Mesenchymal stem cell (in vitro differentiated cells and primary cell): ENCODE measurements at regions not wholly inside any gene's neighbourhood (a gene's known extent, or its start where the extent isn't known, plus 50 kb on each side); places are given as distances from the start of the nearest gene placed in this dataset.
A peak's percentile ranks its signal among the peaks of the same experiment; 100 is the strongest.

ENCODE experiments used
- DNase-seq: peaks from one replicate; pipeline ENCODE4 v3.0.0-alpha.2; 2013
- H2AFZ ChIP-seq: one replicate; pipeline ENCODE4 v1.6.1; 2013; ENCODE audit warnings: low read depth, mild to moderate bottlenecking, control low read depth, inconsistent platforms, low read length, moderate library complexity
- H2AK5ac ChIP-seq: 2 replicates; pipeline ENCODE4 v1.6.1; 2013; ENCODE audit warnings: low read length, moderate library complexity, mild to moderate bottlenecking, inconsistent platforms; ENCODE audit not compliant: severe bottlenecking
- H2BK120ac ChIP-seq: one replicate; pipeline ENCODE4 v1.6.1; 2013; ENCODE audit warnings: low read depth, mild to moderate bottlenecking, inconsistent platforms, low read length, moderate library complexity
- H2BK12ac ChIP-seq, 2 experiments: one replicate each; pipeline ENCODE4 v1.6.1; 2013; ENCODE audit warnings: inconsistent platforms in 2 of 2, low read length in 2 of 2, mild to moderate bottlenecking in 2 of 2, moderate library complexity in 2 of 2, control low read depth in 1 of 2
- H2BK15ac ChIP-seq: one replicate; pipeline ENCODE4 v1.6.1; 2013; ENCODE audit warnings: mild to moderate bottlenecking, low read depth, inconsistent platforms; ENCODE audit not compliant: poor library complexity, severe bottlenecking
- H2BK5ac ChIP-seq: 2 replicates; pipeline ENCODE4 v1.6.1; 2013; ENCODE audit warnings: low read depth, mild to moderate bottlenecking, low read length, control low read depth, inconsistent platforms; ENCODE audit not compliant: poor library complexity, severe bottlenecking
- H3K14ac ChIP-seq, 2 experiments: one replicate each; pipeline ENCODE4 v1.6.1; 2013; ENCODE audit warnings: inconsistent platforms in 2 of 2, low read length in 2 of 2, control low read depth in 1 of 2, mild to moderate bottlenecking in 1 of 2, moderate library complexity in 1 of 2
- H3K18ac ChIP-seq, 2 experiments: one replicate each; pipeline ENCODE4 v1.6.1; 2013; ENCODE audit warnings: inconsistent platforms in 2 of 2, low read length in 2 of 2, control low read depth in 1 of 2, low read depth in 1 of 2, mild to moderate bottlenecking in 1 of 2
- H3K23ac ChIP-seq, 2 experiments: one replicate each; pipeline ENCODE4 v1.6.1; 2013; ENCODE audit warnings: inconsistent platforms in 2 of 2, low read length in 2 of 2, mild to moderate bottlenecking in 2 of 2, moderate library complexity in 2 of 2, control low read depth in 1 of 2
- H3K27ac ChIP-seq: 2 replicates; pipeline ENCODE4 v1.5.1; 2013; ENCODE audit warnings: mild to moderate bottlenecking, moderate library complexity, low read length, control low read depth, inconsistent platforms; ENCODE audit not compliant: poor library complexity, severe bottlenecking
- H3K27me3 ChIP-seq, 2 experiments: 2 replicates each; pipeline versions ENCODE4 v1.6.1 to v1.7.0; 2013; ENCODE audit warnings: low read length in 2 of 2, mild to moderate bottlenecking in 2 of 2, moderate library complexity in 2 of 2, control low read depth in 1 of 2, inconsistent platforms in 1 of 2; ENCODE audit not compliant: control insufficient read depth in 1 of 2, insufficient read depth in 1 of 2
- H3K36me3 ChIP-seq, 2 experiments: 2 replicates each; pipeline versions ENCODE4 v1.6.1 to v1.7.0; 2013; ENCODE audit warnings: low read length in 2 of 2, control low read depth in 1 of 2, inconsistent platforms in 1 of 2, low read depth in 1 of 2, mild to moderate bottlenecking in 1 of 2; ENCODE audit not compliant: insufficient read depth in 2 of 2, control insufficient read depth in 1 of 2
- H3K4ac ChIP-seq, 2 experiments: one replicate each; pipeline ENCODE4 v1.6.1; 2013; ENCODE audit warnings: inconsistent platforms in 2 of 2, low read length in 2 of 2, mild to moderate bottlenecking in 2 of 2, moderate library complexity in 2 of 2, control low read depth in 1 of 2, low read depth in 1 of 2
- H3K4me1 ChIP-seq: 2 replicates; pipeline ENCODE4 v1.6.1; 2013; ENCODE audit warnings: low read depth, low read length, control low read depth; ENCODE audit not compliant: control insufficient read depth, insufficient read depth
- H3K4me2 ChIP-seq: 2 replicates; pipeline ENCODE4 v1.6.1; 2013; ENCODE audit warnings: low read length, mild to moderate bottlenecking, inconsistent platforms; ENCODE audit not compliant: poor library complexity, severe bottlenecking
- H3K4me3 ChIP-seq, 2 experiments: 2 replicates each; pipeline versions ENCODE4 v1.5.1 to v1.7.0; 2013; ENCODE audit warnings: low read length in 2 of 2, mild to moderate bottlenecking in 2 of 2, control low read depth in 1 of 2, low read depth in 1 of 2; ENCODE audit not compliant: insufficient read depth in 1 of 2
- H3K79me1 ChIP-seq: replicated peaks from 2 replicates; pipeline ENCODE4 v1.6.1; 2013; ENCODE audit warnings: mild to moderate bottlenecking, control low read depth, low read length, inconsistent platforms; ENCODE audit not compliant: poor library complexity, severe bottlenecking
- H3K9ac ChIP-seq: 2 replicates; pipeline ENCODE4 v1.7.0; 2013; ENCODE audit warnings: mild to moderate bottlenecking, low read length, moderate library complexity
- H3K9me3 ChIP-seq: 2 replicates; pipeline ENCODE4 v1.7.0; 2013; ENCODE audit warnings: mild to moderate bottlenecking, low read length; ENCODE audit not compliant: control insufficient read depth
- H4K8ac ChIP-seq: one replicate; pipeline ENCODE4 v1.6.1; 2013; ENCODE audit warnings: inconsistent platforms, mild to moderate bottlenecking, low read length, moderate library complexity
- H4K91ac ChIP-seq: one replicate; pipeline ENCODE4 v1.6.1; 2013; ENCODE audit warnings: mild to moderate bottlenecking, low read length, inconsistent platforms
- WGBS: methylation state at CpG from one replicate; pipeline ENCODE4 v1.1.7; 2013; ENCODE audit warnings: mixed read lengths; 5-methylcytosine and 5-hydroxymethylcytosine counted together

DNA sequence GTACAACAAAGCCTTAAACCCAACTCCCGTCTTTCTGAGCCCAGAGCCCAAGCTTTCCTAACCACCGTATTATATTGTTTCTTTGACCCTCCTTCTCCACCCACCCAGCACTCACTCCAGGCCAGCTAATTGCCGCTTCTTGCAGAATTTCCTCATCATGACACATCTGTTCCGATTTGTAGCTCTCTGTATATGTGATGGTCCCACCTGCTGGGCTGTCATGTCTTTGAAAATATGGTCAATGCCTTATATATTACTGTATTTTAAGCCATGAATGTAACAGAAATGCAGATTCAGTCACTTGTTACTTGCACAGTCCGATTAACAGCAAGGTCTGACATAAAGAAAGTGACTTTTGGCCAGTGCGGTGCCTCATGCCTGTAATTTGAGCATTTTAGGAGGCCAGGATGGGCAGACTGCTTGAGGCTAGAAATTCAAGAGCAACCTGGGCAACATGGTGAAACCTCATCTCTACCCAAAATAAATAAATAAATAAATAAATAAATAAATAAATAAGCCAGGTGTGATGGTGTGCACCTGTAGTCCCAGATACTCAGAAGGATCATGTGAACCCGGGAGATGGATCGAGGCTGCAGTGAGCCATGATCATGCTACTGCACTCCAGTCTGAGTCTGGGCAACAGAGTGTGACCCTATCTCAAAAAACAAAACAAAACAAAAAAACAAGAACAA is 359.8 kb downstream of the ATP23 start:
- H3K14ac ChIP-seq = no peak overlapping the region
- no peak overlapping the region for H2BK120ac ChIP-seq
- H3K18ac ChIP-seq = no peak overlapping the region
- no peaks in the 10 kb centered on the region for H3K36me3 ChIP-seq
- no peak overlapping the region for H2AK5ac ChIP-seq
- no peak overlapping the region for H2BK15ac ChIP-seq
- H3K4ac ChIP-seq = no peak overlapping the region
- no peak overlapping the region for H3K4me2 ChIP-seq
- H3K27me3 ChIP-seq = no peaks in the 10 kb centered on the region
- 96% methylated on average over 7 of the region's 8 CpGs for WGBS
- H3K9ac ChIP-seq = no peak overlapping the region
- no peaks in the 10 kb centered on the region for H3K79me1 ChIP-seq
- no peak overlapping the region for H2BK12ac ChIP-seq
- H3K27ac ChIP-seq = no peak overlapping the region
- H2BK5ac ChIP-seq = no peak overlapping the region
- H4K8ac ChIP-seq = no peak overlapping the region
- no peak overlapping the region for H2AFZ ChIP-seq
- DNase-seq = no peak
- no peak overlapping the region for H3K4me3 ChIP-seq
- no peaks in the 10 kb centered on the region for H3K9me3 ChIP-seq
- no peak overlapping the region for H3K23ac ChIP-seq
- H4K91ac ChIP-seq = no peak overlapping the region
- no peaks in the 10 kb centered on the region for H3K4me1 ChIP-seq

DNA sequence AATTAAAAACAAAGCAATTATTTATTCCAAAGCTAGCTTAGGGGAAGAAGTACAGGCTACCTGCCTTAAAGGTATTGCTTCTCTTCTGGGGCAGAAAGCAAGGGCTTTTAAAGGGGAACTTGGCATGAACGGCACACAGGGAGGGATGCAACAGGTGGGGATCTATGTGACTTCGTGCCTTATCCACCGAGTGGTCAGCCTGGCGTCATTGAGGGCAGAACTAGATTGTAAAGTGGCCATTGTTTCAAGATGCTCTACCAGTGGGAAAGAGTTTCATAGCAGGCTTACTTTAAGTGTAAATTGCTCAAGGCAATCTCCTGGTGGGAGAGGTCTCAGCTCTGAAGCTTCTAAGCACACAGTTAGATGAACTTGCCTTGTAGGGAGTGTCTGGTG is 360.4 kb downstream of the ATP23 start:
- no peaks in the 10 kb centered on the region for H3K36me3 ChIP-seq
- H3K27ac ChIP-seq = no peak overlapping the region
- 93% methylated on average over 4 of the region's 4 CpGs for WGBS
- H3K4me3 ChIP-seq = no peak overlapping the region
- no peak overlapping the region for H4K91ac ChIP-seq
- H3K9ac ChIP-seq = no peak overlapping the region
- H3K23ac ChIP-seq = no peak overlapping the region
- H2AFZ ChIP-seq = no peak overlapping the region
- peak overlapping the region in 1 of 2 experiments; percentile 15 for H2BK12ac ChIP-seq
- no peak overlapping the region for H2BK15ac ChIP-seq
- H3K4me2 ChIP-seq = no peak overlapping the region
- H2AK5ac ChIP-seq = no peak overlapping the region
- no peak overlapping the region for H2BK120ac ChIP-seq
- no peak overlapping the region for H3K14ac ChIP-seq
- no peak for DNase-seq
- no peaks in the 10 kb centered on the region for H3K27me3 ChIP-seq
- no peaks in the 10 kb centered on the region for H3K79me1 ChIP-seq
- no peak overlapping the region for H2BK5ac ChIP-seq
- H3K4ac ChIP-seq = no peak overlapping the region
- H4K8ac ChIP-seq = no peak overlapping the region
- H3K4me1 ChIP-seq = no peaks in the 10 kb centered on the region
- H3K18ac ChIP-seq = no peak overlapping the region
- no peaks in the 10 kb centered on the region for H3K9me3 ChIP-seq

DNA sequence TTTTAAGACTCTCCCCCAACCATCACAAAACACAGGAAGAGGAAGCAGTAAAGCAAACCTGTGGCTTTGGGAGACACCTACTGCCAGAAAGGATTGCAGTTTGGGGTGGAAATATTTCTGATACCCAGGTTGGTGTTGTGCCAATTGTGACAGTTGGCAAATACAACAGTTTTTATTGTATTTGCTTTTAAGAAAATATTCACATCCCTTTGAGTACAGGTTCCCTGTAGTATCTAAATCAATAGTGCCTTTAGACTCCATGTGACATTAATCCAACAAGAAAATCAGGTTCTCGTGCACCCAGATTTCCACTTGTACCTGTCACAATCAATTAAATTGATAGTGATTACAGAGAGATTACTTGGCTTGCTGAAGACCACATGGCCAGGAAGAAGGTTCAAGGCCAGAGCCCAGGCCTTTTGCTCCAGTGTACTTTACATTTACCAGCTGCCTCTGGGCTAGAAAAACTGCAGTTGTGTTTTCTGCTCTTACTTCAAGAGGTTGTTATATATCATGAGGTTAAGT is 361.2 kb downstream of the ATP23 start:
- Histone ChIP-seq H3K23ac (no peak overlapping the region), H3K79me1 (no peaks in the 10 kb centered on the region), H3K14ac (no peak overlapping the region), H3K18ac (no peak overlapping the region), H3K9ac (no peak overlapping the region), H2BK15ac (no peak overlapping the region), H2AFZ (no peak overlapping the region), H4K8ac (no peak overlapping the region), H3K36me3 (no peaks in the 10 kb centered on the region), H2BK120ac (no peak overlapping the region), H3K27me3 (no peaks in the 10 kb centered on the region), H4K91ac (no peak overlapping the region), H2BK5ac (no peak overlapping the region), H3K9me3 (peaks cover 6% of the 10 kb centered on the region), H3K4me2 (no peak overlapping the region), H3K4me3 (no peak overlapping the region), H2AK5ac (no peak overlapping the region), H3K27ac (no peak overlapping the region), H3K4me1 (no peaks in the 10 kb centered on the region), H3K4ac (peak overlapping the region in 1 of 2 experiments; percentile 58), H2BK12ac (no peak overlapping the region)
- DNase-seq = peak; percentile 79
- 29% methylated on average over 1 of the region's 1 CpG for WGBS

DNA sequence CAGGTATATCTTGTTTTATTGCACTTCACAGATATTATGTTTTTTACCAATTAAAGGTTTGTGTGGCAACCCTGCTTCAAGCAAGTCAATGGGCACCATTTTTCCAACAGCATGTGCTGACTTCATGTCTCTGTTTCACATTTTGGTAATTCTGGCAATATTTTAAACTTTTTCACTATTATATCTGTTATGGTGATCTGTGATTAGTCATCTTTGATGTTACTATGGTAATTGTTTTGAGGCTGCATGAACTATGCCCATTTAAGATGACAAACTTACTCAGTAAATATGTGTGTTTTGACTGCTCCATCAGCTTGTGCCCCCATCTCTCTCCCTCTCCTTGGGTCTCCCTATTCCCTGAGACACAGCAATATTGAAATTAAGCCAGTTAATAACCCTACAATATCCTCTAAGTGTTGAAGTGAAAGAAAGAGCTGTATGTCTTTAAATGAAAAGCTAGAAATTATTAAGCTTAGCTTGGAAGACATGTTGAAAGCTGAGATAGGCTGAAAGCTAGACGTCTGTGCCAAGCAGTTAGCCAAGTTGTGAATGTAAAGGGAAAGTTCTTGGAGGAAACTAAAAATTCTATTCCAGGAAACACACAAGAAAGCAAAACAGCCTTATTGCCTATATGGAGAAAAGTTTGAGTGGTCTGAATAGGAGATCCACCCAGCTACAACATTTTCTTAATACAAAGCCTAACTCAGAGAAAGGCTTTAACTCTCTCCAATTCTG is 365.1 kb downstream of the ATP23 start:
- H2BK15ac ChIP-seq = no peak overlapping the region
- H2BK12ac ChIP-seq = no peak overlapping the region
- H3K4ac ChIP-seq = no peak overlapping the region
- no peak overlapping the region for H2BK120ac ChIP-seq
- 20% methylated on average over 1 of the region's 1 CpG for WGBS
- no peak for DNase-seq
- H2AK5ac ChIP-seq = no peak overlapping the region
- H3K79me1 ChIP-seq = no peaks in the 10 kb centered on the region
- no peak overlapping the region for H4K8ac ChIP-seq
- no peak overlapping the region for H3K14ac ChIP-seq
- H3K4me1 ChIP-seq = peaks cover 2% of the 10 kb centered on the region
- H3K36me3 ChIP-seq = no peaks in the 10 kb centered on the region
- no peak overlapping the region for H3K18ac ChIP-seq
- H3K4me2 ChIP-seq = no peak overlapping the region
- H4K91ac ChIP-seq = no peak overlapping the region
- no peak overlapping the region for H3K23ac ChIP-seq
- no peak overlapping the region for H3K27ac ChIP-seq
- no peak overlapping the region for H3K4me3 ChIP-seq
- H2BK5ac ChIP-seq = no peak overlapping the region
- no peak overlapping the region for H2AFZ ChIP-seq
- peaks cover 10% of the 10 kb centered on the region for H3K9me3 ChIP-seq
- no peak overlapping the region for H3K9ac ChIP-seq
- H3K27me3 ChIP-seq = no peaks in the 10 kb centered on the region
